Breast epithelium (tissue), 4 donors: ENCODE measurements at regions not wholly inside any gene's neighbourhood (a gene's known extent, or its start where the extent isn't known, plus 50 kb on each side); places are given as distances from the start of the nearest gene placed in this dataset.

Experiments used
- DNase-seq, 2 donors: peaks; one replicate each; pipeline ENCODE4 v3.0.0-alpha.2; 2019; ENCODE audit warnings: low spot score in 2 of 2
- H3K27ac ChIP-seq, 2 donors: fragments of 200-600 bp; sonication (generic) in 1 of 2; one replicate each; pipeline ENCODE4 v1.5.1; 2016 to 2019; ENCODE audit warnings: mild to moderate bottlenecking in 1 of 2
- H3K27me3 ChIP-seq, 2 donors: fragments of 200-600 bp; sonication (generic) in 1 of 2; one replicate each; pipeline versions ENCODE4 v1.5.1 to v1.6.0; 2017 to 2019; ENCODE audit warnings: control low read depth in 1 of 2, mild to moderate bottlenecking in 1 of 2
- H3K36me3 ChIP-seq: fragments of 200-600 bp; one replicate; pipeline ENCODE4 v1.5.1; 2019
- H3K4me1 ChIP-seq, 2 donors: fragments of 200-600 bp; sonication (generic); one replicate each; pipeline ENCODE4 v1.5.1; 2016 to 2019; ENCODE audit warnings: control low read depth in 1 of 2
- H3K4me3 ChIP-seq, 3 donors: fragments of 200-600 bp; sonication (generic); 1 replicate in 2 of 3; 2 replicates in 1 of 3; pipeline ENCODE4 v1.5.1; 2016 to 2019; ENCODE audit warnings: mild to moderate bottlenecking in 3 of 3, moderate library complexity in 2 of 3
- H3K9me3 ChIP-seq, 2 donors: fragments of 200-600 bp; sonication (generic) in 1 of 2; one replicate each; pipeline ENCODE4 v1.5.1; 2016 to 2019; ENCODE audit warnings: control low read depth in 1 of 2
- POLR2A ChIP-seq: fragments of 450-650 bp; IDR thresholded peaks from one replicate; pipeline ENCODE4 v1.6.1; 2016; ENCODE audit warnings: antibody characterized with exemption, mild to moderate bottlenecking, moderate library complexity
- POLR2AphosphoS5 ChIP-seq, 3 donors: sonication (generic); formaldehyde crosslinking; IDR thresholded peaks; one replicate each; pipeline ENCODE4 v1.6.1; 2017; ENCODE audit warnings: antibody characterized with exemption in 3 of 3
- intact Hi-C: fragments of 100-400 bp; cut with DNase I; formaldehyde crosslinking; loops from one replicate; pipeline ENCODE4 v1.15.1; 2023; ENCODE audit warnings: low total_unique reads
- TF ChIP-seq, protein P1 (sequence below), 3 donors: fragments of 450-650 bp; IDR thresholded peaks; one replicate each; pipeline ENCODE4 v1.5.1; 2016 to 2017; ENCODE audit warnings: antibody characterized with exemption in 3 of 3, mild to moderate bottlenecking in 3 of 3, moderate library complexity in 3 of 3

DNA sequence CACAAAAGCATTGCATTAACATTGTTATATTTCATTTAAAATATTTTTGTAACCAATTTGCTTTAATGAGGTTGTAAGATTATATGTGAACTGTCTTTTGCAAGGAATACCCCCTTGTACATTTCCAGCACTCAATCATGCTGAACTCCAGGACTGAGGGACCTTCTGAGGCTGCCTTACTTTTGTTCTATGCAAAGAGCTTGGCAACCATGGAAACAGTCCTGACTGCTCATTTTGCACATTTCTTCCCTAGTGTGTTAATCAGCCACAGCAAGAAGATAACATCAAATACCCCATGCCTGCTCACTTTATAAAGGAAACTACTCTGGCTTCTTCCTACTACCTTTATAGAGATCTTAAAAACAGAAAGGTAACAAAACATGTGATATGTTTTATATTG lies 355.6 kb upstream of the IZUMO3 start:
- Histone ChIP-seq H3K4me1 (no peaks in the 10 kb centered on the region), H3K9me3 (no peaks in the 10 kb centered on the region), H3K36me3 (no peaks in the 10 kb centered on the region), H3K27ac (no peak overlapping the region), H3K4me3 (no peak overlapping the region), H3K27me3 (no peaks in the 10 kb centered on the region)
- intact Hi-C loops = no loop called here
- no peak for DNase-seq
- no peak for TF ChIP-seq POLR2AphosphoS5 (IDR thresholded peaks at IDR 0.05)
- no peak for TF ChIP-seq POLR2A
- TF ChIP-seq, protein P1, sequence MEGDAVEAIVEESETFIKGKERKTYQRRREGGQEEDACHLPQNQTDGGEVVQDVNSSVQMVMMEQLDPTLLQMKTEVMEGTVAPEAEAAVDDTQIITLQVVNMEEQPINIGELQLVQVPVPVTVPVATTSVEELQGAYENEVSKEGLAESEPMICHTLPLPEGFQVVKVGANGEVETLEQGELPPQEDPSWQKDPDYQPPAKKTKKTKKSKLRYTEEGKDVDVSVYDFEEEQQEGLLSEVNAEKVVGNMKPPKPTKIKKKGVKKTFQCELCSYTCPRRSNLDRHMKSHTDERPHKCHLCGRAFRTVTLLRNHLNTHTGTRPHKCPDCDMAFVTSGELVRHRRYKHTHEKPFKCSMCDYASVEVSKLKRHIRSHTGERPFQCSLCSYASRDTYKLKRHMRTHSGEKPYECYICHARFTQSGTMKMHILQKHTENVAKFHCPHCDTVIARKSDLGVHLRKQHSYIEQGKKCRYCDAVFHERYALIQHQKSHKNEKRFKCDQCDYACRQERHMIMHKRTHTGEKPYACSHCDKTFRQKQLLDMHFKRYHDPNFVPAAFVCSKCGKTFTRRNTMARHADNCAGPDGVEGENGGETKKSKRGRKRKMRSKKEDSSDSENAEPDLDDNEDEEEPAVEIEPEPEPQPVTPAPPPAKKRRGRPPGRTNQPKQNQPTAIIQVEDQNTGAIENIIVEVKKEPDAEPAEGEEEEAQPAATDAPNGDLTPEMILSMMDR (IDR thresholded peaks at IDR 0.05) = no peak

DNA sequence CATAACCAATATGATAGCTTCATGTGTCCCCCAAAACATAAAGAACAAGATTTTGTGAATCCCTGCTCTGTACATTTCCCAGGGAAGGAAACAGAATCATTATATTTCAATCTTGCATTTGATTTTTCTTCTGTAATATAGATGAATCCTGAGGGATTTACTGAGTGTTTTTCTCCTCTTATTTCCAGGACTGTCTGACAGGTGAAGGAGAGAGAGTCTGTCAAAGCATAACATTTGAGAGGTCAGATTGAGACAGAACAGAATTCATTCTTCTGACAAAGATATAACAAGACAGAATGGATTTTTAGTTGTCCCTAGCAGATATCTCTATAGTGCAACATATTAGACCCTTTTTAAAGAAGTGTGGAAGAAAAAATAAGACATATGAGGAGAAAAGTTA lies 354.5 kb upstream of the IZUMO3 start:
- H3K4me3 ChIP-seq = no peak overlapping the region
- H3K4me1 ChIP-seq = no peaks in the 10 kb centered on the region
- TF ChIP-seq POLR2A = no peak
- TF ChIP-seq, protein P1 (IDR thresholded peaks at IDR 0.05) = no peak
- TF ChIP-seq POLR2AphosphoS5 (IDR thresholded peaks at IDR 0.05) = no peak
- no peaks in the 10 kb centered on the region for H3K36me3 ChIP-seq
- intact Hi-C loops = no loop called here
- no peaks in the 10 kb centered on the region for H3K9me3 ChIP-seq
- no peak for DNase-seq
- H3K27ac ChIP-seq = no peak overlapping the region
- no peaks in the 10 kb centered on the region for H3K27me3 ChIP-seq

DNA sequence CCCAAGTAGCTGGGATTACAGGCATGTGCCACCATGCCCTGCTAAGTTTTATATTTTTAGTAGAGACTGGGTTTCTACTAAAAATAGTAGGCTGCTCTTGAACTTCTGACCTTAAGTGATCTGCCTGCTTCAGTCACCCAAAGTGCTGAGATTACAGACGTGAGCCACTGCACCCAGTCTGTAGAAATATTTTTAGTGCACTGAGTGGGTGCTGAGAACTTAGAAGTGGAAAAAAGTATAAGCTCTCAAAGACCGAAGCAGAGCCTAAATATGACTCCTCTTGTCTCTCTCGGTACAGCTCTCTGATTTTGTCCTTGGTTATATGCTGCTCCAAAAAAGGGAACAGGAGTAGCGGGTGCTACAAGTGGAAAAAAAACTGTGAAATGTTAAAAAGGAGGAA lies 353.8 kb upstream of the IZUMO3 start:
- H3K27me3 ChIP-seq = no peaks in the 10 kb centered on the region
- TF ChIP-seq, protein P1 (IDR thresholded peaks at IDR 0.05) = no peak
- TF ChIP-seq POLR2A = no peak
- no peak for TF ChIP-seq POLR2AphosphoS5 (IDR thresholded peaks at IDR 0.05)
- DNase-seq = no peak
- H3K27ac ChIP-seq = no peak overlapping the region
- no peak overlapping the region for H3K4me3 ChIP-seq
- intact Hi-C loops = no loop called here
- H3K9me3 ChIP-seq = no peaks in the 10 kb centered on the region
- H3K36me3 ChIP-seq = no peaks in the 10 kb centered on the region
- H3K4me1 ChIP-seq = no peaks in the 10 kb centered on the region

DNA sequence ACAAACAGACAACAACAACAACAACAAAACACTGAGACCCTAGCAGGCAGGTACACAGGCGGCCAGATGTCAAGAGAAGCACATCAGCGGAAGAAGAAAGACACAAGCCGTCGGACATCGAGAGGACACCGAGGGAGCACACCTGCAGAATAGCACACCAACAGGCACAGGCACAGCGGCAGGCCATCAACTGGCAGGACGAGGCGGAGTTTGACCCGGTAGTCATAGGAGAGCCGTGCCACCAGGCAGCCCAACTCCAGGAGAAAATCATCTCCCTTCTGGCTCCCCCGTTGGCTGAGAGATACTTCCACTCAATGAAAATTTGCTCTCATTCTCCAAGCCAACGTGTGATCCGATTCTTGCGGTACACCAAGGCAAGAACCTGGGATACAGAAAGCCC lies 352.1 kb upstream of the IZUMO3 start:
- H3K4me3 ChIP-seq = no peak overlapping the region
- H3K27ac ChIP-seq = no peak overlapping the region
- intact Hi-C loops = no loop called here
- no peaks in the 10 kb centered on the region for H3K36me3 ChIP-seq
- H3K9me3 ChIP-seq = peaks cover 0 to 7% of the 10 kb centered on the region in 2 donors
- H3K27me3 ChIP-seq = no peaks in the 10 kb centered on the region
- no peak for DNase-seq
- TF ChIP-seq POLR2A = no peak
- no peak for TF ChIP-seq POLR2AphosphoS5 (IDR thresholded peaks at IDR 0.05)
- TF ChIP-seq, protein P1 (IDR thresholded peaks at IDR 0.05) = no peak
- H3K4me1 ChIP-seq = no peaks in the 10 kb centered on the region

DNA sequence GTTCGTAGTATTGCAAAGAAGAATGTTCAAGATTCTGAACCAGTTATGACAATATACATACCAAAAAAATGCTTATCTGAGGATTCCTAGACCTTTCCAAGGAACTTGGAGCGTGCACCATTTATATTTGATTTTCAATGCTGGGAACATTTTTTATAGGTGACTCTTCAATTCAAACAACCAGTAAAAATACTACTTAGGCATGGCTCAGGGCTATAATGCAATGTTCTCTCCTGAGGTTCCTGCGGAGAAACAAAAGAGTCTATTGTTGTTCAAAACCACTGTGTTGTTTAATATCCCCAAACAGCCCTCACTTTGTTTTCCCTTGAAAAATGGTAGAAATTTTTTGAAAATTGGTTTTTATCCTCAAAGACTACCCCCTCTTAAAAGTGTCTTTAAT lies 335.7 kb upstream of the IZUMO3 start:
- Histone ChIP-seq H3K27ac (no peak overlapping the region), H3K9me3 (no peaks in the 10 kb centered on the region), H3K27me3 (no peaks in the 10 kb centered on the region), H3K36me3 (no peaks in the 10 kb centered on the region), H3K4me1 (no peaks in the 10 kb centered on the region), H3K4me3 (no peak overlapping the region)
- no peak for DNase-seq
- TF ChIP-seq, protein P1 (IDR thresholded peaks at IDR 0.05) = no peak
- no peak for TF ChIP-seq POLR2A
- no peak for TF ChIP-seq POLR2AphosphoS5 (IDR thresholded peaks at IDR 0.05)
- intact Hi-C loops = no loop called here
